ENCODE measurements at regions not wholly inside any gene's neighbourhood (a gene's known extent, or its start where the extent isn't known, plus 50 kb on each side); places are given as distances from the start of the nearest gene placed in this dataset.

DNA sequence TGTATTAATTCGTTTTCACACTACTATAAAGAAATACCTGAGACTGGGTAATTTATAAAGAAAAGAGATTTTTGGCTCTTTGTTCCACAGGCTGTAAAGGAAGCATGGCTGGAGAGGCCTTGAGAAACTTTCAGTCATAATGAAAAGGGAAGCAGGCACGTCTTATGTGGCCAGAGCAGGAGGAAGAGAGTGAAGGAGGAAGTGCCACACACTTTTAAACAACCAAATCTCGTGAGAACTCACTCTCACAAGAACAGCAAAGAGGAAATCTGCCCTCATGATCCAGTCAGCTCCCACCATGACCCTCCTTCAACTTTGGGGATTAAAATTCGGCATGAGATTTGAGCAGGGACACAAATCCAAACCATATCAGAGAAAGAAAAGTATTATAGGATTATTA lies 1255.9 kb upstream of the MIR17HG start:
- H3K36me3 ChIP-seq (ENCODE audit: low read depth): no peaks in the 10 kb centered on the region
- DNase-seq (no peak), ATAC-seq (no peak)
- no peaks in the 10 kb centered on the region for H3K9me3 ChIP-seq
- H3K4me3 ChIP-seq: no peak overlapping the region
- no peaks in the 10 kb centered on the region for H3K4me1 ChIP-seq (ENCODE audit: low read depth)
- TF ChIP-seq CTCF (IDR thresholded peaks at IDR 0.05): no peak
- intact Hi-C loops (cut with DNase I, micrococcal nuclease): no loop called here

GRCh38 chr13:90094357-90094756 lies 1253.1 kb upstream of the MIR17HG start:
- Histone ChIP-seq H3K9me3 (no peaks in the 10 kb centered on the region), H3K4me3 (no peak overlapping the region), H3K36me3 (ENCODE audit: low read depth) (no peaks in the 10 kb centered on the region), H3K4me1 (ENCODE audit: low read depth) (no peaks in the 10 kb centered on the region)
- no peak for DNase-seq
- intact Hi-C loops (cut with DNase I, micrococcal nuclease): no loop called here
- TF ChIP-seq CTCF (IDR thresholded peaks at IDR 0.05): no peak
- ATAC-seq: no peak

DNA sequence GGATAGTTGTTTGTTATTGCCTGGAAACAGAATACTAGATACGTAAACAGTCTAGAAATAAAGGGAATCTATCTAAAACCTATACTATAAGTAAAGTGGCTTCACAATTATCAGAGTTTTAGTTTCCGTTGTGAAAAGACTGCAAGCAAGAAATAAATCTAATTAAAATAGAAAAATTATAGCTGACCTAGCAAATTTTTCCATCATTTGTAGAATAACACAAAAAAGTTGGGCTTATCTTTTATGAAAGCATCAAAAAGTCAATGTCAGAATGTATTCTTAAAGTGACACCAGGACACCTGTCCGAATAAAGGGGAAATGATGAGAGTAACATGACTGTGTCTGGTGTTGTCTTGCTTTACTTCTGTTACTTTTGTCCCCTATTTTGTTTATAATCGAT lies 1248.9 kb upstream of the MIR17HG start:
- intact Hi-C loops (cut with DNase I, micrococcal nuclease): no loop called here
- H3K9me3 ChIP-seq: no peaks in the 10 kb centered on the region
- H3K4me3 ChIP-seq: no peak overlapping the region
- TF ChIP-seq CTCF (IDR thresholded peaks at IDR 0.05): no peak
- H3K36me3 ChIP-seq (ENCODE audit: low read depth): no peaks in the 10 kb centered on the region
- ATAC-seq (no peak), DNase-seq (no peak)
- no peaks in the 10 kb centered on the region for H3K4me1 ChIP-seq (ENCODE audit: low read depth)

GRCh38 chr13:90099847-90100246 lies 1247.6 kb upstream of the MIR17HG start:
- Histone ChIP-seq H3K4me1 (ENCODE audit: low read depth) (no peaks in the 10 kb centered on the region), H3K9me3 (no peaks in the 10 kb centered on the region), H3K36me3 (ENCODE audit: low read depth) (no peaks in the 10 kb centered on the region), H3K4me3 (no peak overlapping the region)
- ATAC-seq: no peak
- DNase-seq: no peak
- intact Hi-C loops (cut with DNase I, micrococcal nuclease): no loop called here
- no peak for TF ChIP-seq CTCF (IDR thresholded peaks at IDR 0.05)

GRCh38 chr13:90103099-90103784 lies 1244.2 kb upstream of the MIR17HG start:
- DNase-seq (no peak), ATAC-seq (no peak)
- H3K4me3 ChIP-seq: no peak overlapping the region
- H3K36me3 ChIP-seq (ENCODE audit: low read depth): no peaks in the 10 kb centered on the region
- no peaks in the 10 kb centered on the region for H3K4me1 ChIP-seq (ENCODE audit: low read depth)
- no peaks in the 10 kb centered on the region for H3K9me3 ChIP-seq
- no peak for TF ChIP-seq CTCF (IDR thresholded peaks at IDR 0.05)
- intact Hi-C loops (cut with DNase I, micrococcal nuclease): no loop called here

DNA sequence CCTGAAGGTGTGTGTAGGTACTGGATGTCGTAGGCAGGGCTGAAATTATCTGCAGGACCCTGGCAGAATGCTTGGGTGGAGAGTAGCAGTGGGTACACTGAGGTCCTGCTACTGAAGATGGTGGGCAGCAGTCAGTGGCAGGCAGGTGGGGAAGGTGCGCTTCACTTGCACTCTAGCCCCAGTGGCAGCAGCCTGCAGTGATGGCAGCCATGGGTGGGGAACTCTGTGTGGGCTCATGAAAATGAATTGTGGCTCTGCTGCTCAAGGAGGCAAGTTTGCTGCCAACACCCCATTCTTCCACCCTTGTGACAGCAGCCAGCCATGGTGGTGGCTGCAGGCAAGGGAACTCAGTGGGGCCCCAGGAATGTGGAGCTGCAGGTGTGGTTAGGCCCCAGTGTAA lies 1242.7 kb upstream of the MIR17HG start:
- H3K4me1 ChIP-seq (ENCODE audit: low read depth): no peaks in the 10 kb centered on the region
- DNase-seq (no peak), ATAC-seq (no peak)
- no peak for TF ChIP-seq CTCF (IDR thresholded peaks at IDR 0.05)
- H3K4me3 ChIP-seq: no peak overlapping the region
- H3K36me3 ChIP-seq (ENCODE audit: low read depth): no peaks in the 10 kb centered on the region
- intact Hi-C loops (cut with DNase I, micrococcal nuclease): no loop called here
- H3K9me3 ChIP-seq: no peaks in the 10 kb centered on the region
